T-helper 9 cell (primary cell): ENCODE measurements at regions not wholly inside any gene's neighbourhood (a gene's known extent, or its start where the extent isn't known, plus 50 kb on each side); places are given as distances from the start of the nearest gene placed in this dataset.

ENCODE experiments used
- DNase-seq: peaks from one replicate; pipeline ENCODE4 v3.0.0-alpha.2; 2020

GRCh38 chr12:82149045-82149444, 209.1 kb downstream of the CCDC59 start:
- DNase-seq, result no peak

GRCh38 chr12:82146740-82147139, 211.4 kb downstream of the CCDC59 start:
- no peak for DNase-seq

GRCh38 chr12:82144505-82144904, 213.7 kb downstream of the CCDC59 start:
- no peak for DNase-seq

GRCh38 chr12:82132390-82132789, 225.8 kb downstream of the CCDC59 start:
- DNase-seq, result no peak

GRCh38 chr12:82130762-82131161, 227.4 kb downstream of the CCDC59 start:
- no peak for DNase-seq

- DNase-seq, result no peak
Observed at GRCh38 chr12:82124711-82125380, 233.3 kb downstream of the CCDC59 start.

GRCh38 chr12:82121545-82121944, 236.6 kb downstream of the CCDC59 start:
- DNase-seq, result no peak

- DNase-seq, result no peak
Observed at GRCh38 chr12:82120901-82121300, 237.3 kb downstream of the CCDC59 start.

- DNase-seq, result no peak
Observed at GRCh38 chr12:82109243-82109642, 248.9 kb downstream of the CCDC59 start.

- DNase-seq, result no peak
Observed at GRCh38 chr12:82108615-82109014, 249.6 kb downstream of the CCDC59 start.

GRCh38 chr12:82099216-82099615, 259.0 kb downstream of the CCDC59 start:
- DNase-seq, result no peak

GRCh38 chr12:82097877-82098276, 260.3 kb downstream of the CCDC59 start:
- no peak for DNase-seq

- DNase-seq, result no peak
Observed at GRCh38 chr12:82097438-82097837, 260.7 kb downstream of the CCDC59 start.

GRCh38 chr12:82090165-82090564, 268.0 kb downstream of the CCDC59 start:
- DNase-seq, result no peak

- no peak for DNase-seq
Observed at GRCh38 chr12:82089369-82090121, 268.6 kb downstream of the CCDC59 start.

GRCh38 chr12:82082501-82082900, 275.7 kb downstream of the CCDC59 start:
- no peak for DNase-seq

- no peak for DNase-seq
Observed at GRCh38 chr12:82069931-82070514, 288.2 kb downstream of the CCDC59 start.

GRCh38 chr12:82058197-82058596, 299.0 kb upstream of the PPFIA2 start:
- no peak for DNase-seq

- no peak for DNase-seq
Observed at GRCh38 chr12:82057770-82058169, 298.6 kb upstream of the PPFIA2 start.

- DNase-seq, result no peak
Observed at GRCh38 chr12:82055391-82055790, 296.2 kb upstream of the PPFIA2 start.

- DNase-seq, result no peak
Observed at GRCh38 chr12:82054566-82054965, 295.4 kb upstream of the PPFIA2 start.

- DNase-seq, result no peak
Observed at GRCh38 chr12:82047446-82047845, 288.3 kb upstream of the PPFIA2 start.

- no peak for DNase-seq
Observed at GRCh38 chr12:82040987-82041743, 282.0 kb upstream of the PPFIA2 start.
